22Rv1 (cell line): ENCODE measurements at regions not wholly inside any gene's neighbourhood (a gene's known extent, or its start where the extent isn't known, plus 50 kb on each side); places are given as distances from the start of the nearest gene placed in this dataset.

Experiments
- CTCF ChIP-seq: fragments of 450-650 bp; IDR thresholded peaks from 2 replicates; pipeline ENCODE4 v1.5.1; 2017; ENCODE audit warnings: mild to moderate bottlenecking
- ZFX ChIP-seq: fragments of 450-650 bp; IDR thresholded peaks from 2 replicates; pipeline ENCODE4 v1.6.1; 2017; ENCODE audit warnings: antibody characterized with exemption, borderline replicate concordance

DNA sequence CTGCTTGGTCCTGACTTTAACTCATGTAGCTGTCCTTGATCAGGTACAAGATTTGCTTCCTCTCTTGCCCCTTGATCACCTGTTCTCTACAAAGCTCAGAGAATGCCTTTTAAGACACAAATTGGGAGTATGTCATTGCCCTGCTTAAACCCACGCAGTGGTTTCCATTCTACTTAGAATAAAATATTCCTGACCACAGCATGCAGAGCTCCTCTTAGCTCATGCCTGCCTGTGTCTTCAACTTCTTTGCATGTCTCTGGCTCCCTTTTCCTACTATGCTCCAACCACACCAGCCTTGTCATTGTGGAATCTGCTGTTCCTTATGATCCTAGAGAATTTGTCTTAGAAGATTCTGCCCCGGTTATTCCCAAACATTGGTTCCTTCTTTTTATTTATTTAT, 393.1 kb downstream of the RRAGC start:
- TF ChIP-seq CTCF (no peak), ZFX (no peak)
